ENCODE measurements at regions not wholly inside any gene's neighbourhood (a gene's known extent, or its start where the extent isn't known, plus 50 kb on each side); places are given as distances from the start of the nearest gene placed in this dataset.
A peak's percentile ranks its signal among the peaks of the same experiment; 100 is the strongest.

DNA sequence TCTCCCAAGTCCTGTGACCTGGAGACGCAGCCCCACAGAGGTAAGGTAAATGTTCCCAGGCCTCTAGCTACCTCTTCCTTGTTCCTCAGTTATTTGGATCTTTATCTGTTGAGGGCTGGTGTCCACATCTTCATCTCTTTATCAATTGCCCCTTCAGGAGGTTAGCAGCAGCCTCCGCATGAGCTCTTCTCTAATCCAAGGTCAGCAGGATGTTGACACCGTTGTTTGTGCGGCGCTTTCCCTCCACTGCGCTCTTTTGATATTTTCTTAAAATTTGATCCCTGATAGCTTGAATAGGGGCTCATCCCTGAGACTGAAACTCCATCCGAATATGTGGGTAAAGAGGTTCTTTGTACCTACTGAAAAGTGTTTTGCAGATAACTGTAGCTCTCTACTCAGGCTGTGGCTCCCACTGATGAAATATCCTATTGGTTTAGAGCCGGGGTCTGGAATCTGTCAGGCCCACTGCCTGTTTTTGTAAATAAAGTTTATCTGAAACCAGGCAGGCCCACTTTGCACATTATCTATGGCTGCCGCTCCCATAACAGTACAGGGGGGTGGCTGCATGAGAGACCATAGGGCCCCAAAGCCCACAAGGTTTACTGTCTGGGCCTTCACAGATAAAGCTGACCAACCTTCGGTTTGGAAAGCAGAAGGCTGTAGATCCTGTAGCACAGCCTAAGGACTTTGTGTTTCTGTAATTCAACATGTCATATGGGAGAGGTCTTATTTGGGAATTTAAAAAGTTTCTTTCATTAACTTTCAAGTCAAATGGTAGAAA lies 362.6 kb downstream of the QKI start (continued):
- TF ChIP-seq, protein P1, sequence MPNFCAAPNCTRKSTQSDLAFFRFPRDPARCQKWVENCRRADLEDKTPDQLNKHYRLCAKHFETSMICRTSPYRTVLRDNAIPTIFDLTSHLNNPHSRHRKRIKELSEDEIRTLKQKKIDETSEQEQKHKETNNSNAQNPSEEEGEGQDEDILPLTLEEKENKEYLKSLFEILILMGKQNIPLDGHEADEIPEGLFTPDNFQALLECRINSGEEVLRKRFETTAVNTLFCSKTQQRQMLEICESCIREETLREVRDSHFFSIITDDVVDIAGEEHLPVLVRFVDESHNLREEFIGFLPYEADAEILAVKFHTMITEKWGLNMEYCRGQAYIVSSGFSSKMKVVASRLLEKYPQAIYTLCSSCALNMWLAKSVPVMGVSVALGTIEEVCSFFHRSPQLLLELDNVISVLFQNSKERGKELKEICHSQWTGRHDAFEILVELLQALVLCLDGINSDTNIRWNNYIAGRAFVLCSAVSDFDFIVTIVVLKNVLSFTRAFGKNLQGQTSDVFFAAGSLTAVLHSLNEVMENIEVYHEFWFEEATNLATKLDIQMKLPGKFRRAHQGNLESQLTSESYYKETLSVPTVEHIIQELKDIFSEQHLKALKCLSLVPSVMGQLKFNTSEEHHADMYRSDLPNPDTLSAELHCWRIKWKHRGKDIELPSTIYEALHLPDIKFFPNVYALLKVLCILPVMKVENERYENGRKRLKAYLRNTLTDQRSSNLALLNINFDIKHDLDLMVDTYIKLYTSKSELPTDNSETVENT (CRISPR knock-in tag; IDR thresholded peaks at IDR 0.05): no peak
- TF ChIP-seq PHTF2 (CRISPR knock-in tag; IDR thresholded peaks at IDR 0.05): no peak
- peak; percentile 97; the same call in 1 of the 2 replicates for TF ChIP-seq EZH2 (IDR thresholded peaks at IDR 0.05; ENCODE audit: borderline replicate concordance, low read depth, low read length)
- peak; percentile 57; the same call in 1 of the 2 replicates for TF ChIP-seq SPI1 (IDR thresholded peaks at IDR 0.05; ENCODE audit: borderline replicate concordance, low read depth, low read length)
- no peak for TF ChIP-seq CHCHD3 (CRISPR knock-in tag; IDR thresholded peaks at IDR 0.05)
- TF ChIP-seq ZFX (CRISPR knock-in tag; IDR thresholded peaks at IDR 0.05): peak; percentile 76
- TF ChIP-seq ZNF324 (CRISPR knock-in tag; IDR thresholded peaks at IDR 0.05): no peak
- no peak for TF ChIP-seq TGIF2 (CRISPR knock-in tag; IDR thresholded peaks at IDR 0.05)
- TF ChIP-seq TFAM (CRISPR knock-in tag; conservative IDR thresholded peaks at IDR 0.05): no peak
- TF ChIP-seq, protein P2, sequence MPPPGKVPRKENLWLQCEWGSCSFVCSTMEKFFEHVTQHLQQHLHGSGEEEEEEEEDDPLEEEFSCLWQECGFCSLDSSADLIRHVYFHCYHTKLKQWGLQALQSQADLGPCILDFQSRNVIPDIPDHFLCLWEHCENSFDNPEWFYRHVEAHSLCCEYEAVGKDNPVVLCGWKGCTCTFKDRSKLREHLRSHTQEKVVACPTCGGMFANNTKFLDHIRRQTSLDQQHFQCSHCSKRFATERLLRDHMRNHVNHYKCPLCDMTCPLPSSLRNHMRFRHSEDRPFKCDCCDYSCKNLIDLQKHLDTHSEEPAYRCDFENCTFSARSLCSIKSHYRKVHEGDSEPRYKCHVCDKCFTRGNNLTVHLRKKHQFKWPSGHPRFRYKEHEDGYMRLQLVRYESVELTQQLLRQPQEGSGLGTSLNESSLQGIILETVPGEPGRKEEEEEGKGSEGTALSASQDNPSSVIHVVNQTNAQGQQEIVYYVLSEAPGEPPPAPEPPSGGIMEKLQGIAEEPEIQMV (tag; conservative IDR thresholded peaks at IDR 0.05; ENCODE audit: low read depth): no peak
- TF ChIP-seq ZNF184 (CRISPR knock-in tag; IDR thresholded peaks at IDR 0.05): no peak
- no peak for TF ChIP-seq SETDB1 (IDR thresholded peaks at IDR 0.05; ENCODE audit: low read length)
- peak; percentile 45; the same call in 1 of the 2 replicates for TF ChIP-seq MEF2A (IDR thresholded peaks at IDR 0.05; ENCODE audit: control insufficient read depth, low read depth, low read length)
- no peak for TF ChIP-seq ZNF232 (CRISPR knock-in tag; IDR thresholded peaks at IDR 0.05)
- TF ChIP-seq SAFB (IDR thresholded peaks at IDR 0.05; ENCODE audit: borderline replicate concordance, low read depth, low read length): no peak
- no peak for TF ChIP-seq ZSCAN32 (CRISPR knock-in tag; IDR thresholded peaks at IDR 0.05)
- TF ChIP-seq USF1 (CRISPR knock-in tag; IDR thresholded peaks at IDR 0.05): no peak

Data from K562 (cell line).